Dermis blood vessel endothelial cell (primary cell): ENCODE measurements at regions not wholly inside any gene's neighbourhood (a gene's known extent, or its start where the extent isn't known, plus 50 kb on each side); places are given as distances from the start of the nearest gene placed in this dataset.
A peak's percentile ranks its signal among the peaks of the same experiment; 100 is the strongest.
"Not testable (repeated sequence)": the region's sequence is repeated elsewhere in the genome, so short reads cannot be mapped to it uniquely, and the experiment has no call there.

Experiments
- DNase-seq: peaks from one replicate; pipeline ENCODE4 v3.0.0; 2010

DNA sequence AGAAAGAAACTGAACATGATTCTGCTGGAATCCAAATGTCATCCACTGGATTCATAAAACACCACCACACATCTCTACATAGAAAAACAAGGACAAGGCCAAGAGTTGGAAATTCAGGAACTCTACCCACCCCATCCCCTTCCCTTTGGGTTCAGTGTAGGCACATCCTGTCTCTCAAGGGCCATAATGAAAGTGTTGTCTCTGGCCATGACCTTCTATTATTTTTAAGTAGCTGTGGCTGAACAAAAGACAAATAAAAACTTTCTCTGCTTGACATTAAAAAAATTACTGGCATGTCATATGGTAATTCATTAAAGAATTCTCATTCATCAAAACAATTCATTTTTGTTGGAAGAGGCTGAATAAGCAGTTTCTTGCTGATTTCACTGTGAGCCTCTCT, 54.9 kb upstream of the ZBTB18 start:
- DNase-seq, result peak; percentile 7

DNA sequence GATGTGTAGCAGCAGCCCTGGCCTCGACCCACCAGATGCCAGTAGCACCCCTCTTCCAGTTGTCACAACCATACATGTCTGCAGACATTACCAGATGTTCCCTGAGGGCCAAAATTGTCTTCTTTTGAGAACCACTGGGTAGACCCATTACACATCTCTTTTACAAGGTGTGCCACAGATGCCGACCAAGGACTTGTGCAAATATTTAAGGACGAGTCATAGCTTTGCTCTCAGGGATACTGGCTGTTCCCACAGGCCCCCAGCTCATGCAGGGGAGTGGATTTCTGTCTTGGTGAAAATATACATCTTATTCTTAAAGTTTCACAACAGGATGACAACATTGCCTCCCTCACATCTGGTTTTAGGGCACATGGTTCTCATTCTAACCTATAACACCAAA, 59.4 kb upstream of the ZBTB18 start:
- no peak for DNase-seq

DNA sequence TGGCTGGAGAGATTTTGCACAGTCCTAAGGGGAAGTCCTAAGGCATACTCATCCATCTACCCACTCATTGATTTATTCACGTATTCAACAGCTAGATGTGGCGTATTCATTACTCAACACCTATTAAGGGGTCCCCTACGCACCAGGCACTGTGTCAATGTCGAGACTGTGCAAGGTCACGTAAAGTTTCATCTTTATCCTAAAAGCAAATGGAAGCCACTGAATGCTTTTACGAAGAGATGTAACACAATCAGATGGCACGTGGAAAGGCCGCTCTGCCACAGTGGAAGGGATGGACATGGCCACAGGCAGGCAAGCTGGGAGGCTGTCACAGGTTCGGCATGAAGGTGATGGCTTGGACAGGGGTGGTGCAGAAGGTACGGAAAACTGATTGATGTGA, 66.3 kb upstream of the ZBTB18 start:
- no peak for DNase-seq

- DNase-seq, result peak; percentile 12
Observed at GRCh38 chr1:243982447-243983018, 68.5 kb upstream of the ZBTB18 start.

GRCh38 chr1:243980471-243980870, 70.6 kb upstream of the ZBTB18 start:
- DNase-seq, result no peak

DNA sequence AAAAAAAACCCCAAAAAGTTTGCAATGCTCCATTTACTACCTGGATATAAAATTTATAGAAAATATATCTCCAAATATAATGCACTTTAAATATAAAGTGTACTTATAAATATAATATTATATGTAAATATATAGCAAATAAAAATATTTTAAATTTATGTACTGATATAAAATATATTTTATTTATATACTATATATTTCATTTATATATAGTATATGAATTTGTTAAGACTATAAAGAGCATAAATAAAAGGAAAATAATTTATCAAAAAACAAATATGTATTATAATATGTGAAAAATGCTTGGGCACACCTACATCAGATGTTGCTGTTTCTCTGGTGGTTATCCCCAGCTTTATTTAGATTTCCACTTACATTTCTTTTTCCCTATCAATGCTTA, 71.0 kb upstream of the ZBTB18 start:
- no peak for DNase-seq

- DNase-seq, result no peak
Observed at GRCh38 chr1:243979396-243979795, 71.7 kb upstream of the ZBTB18 start.

DNA sequence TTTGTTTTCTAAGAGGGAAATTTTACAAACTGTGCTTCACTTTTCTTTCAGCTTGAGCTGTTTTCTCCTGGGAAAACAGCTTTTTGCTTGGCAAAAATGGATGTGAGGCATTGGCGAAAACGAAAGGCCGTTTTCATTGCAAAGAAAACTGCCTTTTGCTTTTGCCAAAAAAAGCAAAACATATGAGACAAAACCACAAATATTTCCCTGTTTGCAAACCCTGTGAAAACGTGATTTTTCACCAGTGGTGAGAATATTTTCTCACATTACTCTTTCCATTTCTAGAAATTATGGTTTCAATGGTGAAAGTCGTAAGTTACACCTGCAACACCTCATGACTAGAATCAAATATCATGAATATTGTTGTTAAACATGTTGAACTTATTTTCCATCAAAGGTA, 74.0 kb upstream of the ZBTB18 start:
- no peak for DNase-seq

- peak; percentile 58 for DNase-seq
Observed at GRCh38 chr1:243974451-243975292, 76.4 kb upstream of the ZBTB18 start.

DNA sequence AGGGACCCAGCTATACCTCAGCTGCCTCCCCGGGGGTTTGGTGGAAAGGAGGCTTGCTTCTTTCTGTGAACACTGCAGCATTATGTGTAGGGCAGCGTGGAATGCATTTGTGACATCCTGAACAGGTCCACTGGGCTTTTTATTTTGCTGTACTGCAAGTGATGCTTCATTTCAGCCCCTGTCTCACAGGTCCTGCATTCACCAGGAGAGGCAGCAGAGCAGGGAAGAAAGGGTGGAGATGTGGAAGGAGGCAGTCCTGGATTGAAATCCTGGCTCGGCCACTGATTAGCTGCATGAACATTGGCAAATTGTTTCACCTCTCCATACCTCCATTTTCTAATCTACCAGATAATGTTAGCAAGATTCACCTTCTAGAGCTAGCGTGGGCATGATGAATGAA, 77.9 kb upstream of the ZBTB18 start:
- no peak for DNase-seq

DNA sequence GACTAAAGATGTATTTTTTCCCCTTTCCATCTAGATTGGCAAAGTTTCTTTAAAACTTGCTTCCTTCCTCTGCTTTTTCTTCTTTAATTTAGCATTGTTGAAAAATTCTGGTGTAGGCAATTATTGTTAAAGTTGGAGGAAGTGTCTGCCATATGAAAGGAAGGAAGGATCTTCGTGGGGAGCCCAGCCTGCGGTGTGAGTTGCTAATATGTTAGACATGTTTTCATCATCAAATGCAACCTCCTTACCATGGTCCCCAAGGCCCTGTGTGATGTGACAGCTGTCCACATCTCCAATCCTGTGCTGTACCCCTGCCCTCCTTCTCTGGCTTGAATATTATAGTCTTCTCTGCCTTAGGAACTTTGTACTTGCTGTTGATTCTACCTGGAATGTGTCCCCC, 81.0 kb upstream of the ZBTB18 start:
- peak; percentile 31 for DNase-seq

GRCh38 chr1:243968413-243968812, 82.7 kb upstream of the ZBTB18 start:
- DNase-seq, result no peak

- no peak for DNase-seq
Observed at GRCh38 chr1:243964915-243965314, 86.2 kb upstream of the ZBTB18 start.

DNA sequence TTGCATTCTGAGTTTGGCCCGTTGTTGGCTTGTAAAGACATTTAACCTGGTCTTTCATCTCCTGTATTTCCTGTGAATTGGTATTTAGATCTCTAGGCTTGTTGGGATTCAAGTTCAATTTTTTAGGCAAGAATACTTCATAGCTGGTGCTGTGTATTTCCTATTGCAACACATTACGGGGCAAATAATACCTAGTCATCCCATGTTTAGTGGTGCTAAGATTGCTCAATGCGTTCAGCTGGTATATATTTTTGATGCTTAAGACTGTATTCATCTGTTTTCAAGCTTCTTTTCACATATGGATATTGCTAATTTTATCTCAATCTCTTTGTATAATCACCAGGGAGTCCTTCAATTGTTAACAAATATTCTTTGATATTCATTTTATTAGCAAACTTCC, 87.5 kb upstream of the ZBTB18 start:
- no peak for DNase-seq

- DNase-seq, result no peak
Observed at GRCh38 chr1:243962541-243962940, 88.5 kb upstream of the ZBTB18 start.

GRCh38 chr1:243959998-243960397, 91.1 kb upstream of the ZBTB18 start:
- DNase-seq, result no peak

DNA sequence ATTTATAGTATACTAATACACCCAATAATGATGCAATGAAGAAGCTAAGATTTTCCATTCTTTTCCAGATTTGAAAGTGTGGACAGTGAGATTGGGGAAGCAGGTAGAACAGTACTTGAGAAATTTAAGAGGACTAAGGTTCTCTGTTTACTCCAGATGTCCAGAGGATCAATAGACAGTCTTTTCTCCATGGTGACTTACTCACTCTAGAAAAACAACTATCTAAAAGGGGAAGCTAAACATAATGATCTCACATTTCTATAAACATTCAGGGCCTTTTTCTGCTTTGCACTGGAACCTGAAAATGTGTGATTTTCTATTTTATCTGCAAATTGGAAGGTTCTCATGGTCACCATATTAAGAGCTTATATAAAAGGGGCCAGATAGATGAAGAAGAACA, 93.9 kb upstream of the ZBTB18 start:
- DNase-seq, result no peak

- no peak for DNase-seq
Observed at GRCh38 chr1:243956450-243956849, 94.6 kb upstream of the ZBTB18 start.

- not testable (repeated sequence) for DNase-seq
Observed at GRCh38 chr1:243951207-243951606, 99.9 kb upstream of the ZBTB18 start.

GRCh38 chr1:243950166-243950565, 100.1 kb upstream of the AKT3 start:
- DNase-seq, result no peak

- peak; percentile 62 for DNase-seq
Observed at GRCh38 chr1:243946946-243947345, 96.9 kb upstream of the AKT3 start.

- DNase-seq, result peak; percentile 17
Observed at GRCh38 chr1:243946253-243946652, 96.2 kb upstream of the AKT3 start.

DNA sequence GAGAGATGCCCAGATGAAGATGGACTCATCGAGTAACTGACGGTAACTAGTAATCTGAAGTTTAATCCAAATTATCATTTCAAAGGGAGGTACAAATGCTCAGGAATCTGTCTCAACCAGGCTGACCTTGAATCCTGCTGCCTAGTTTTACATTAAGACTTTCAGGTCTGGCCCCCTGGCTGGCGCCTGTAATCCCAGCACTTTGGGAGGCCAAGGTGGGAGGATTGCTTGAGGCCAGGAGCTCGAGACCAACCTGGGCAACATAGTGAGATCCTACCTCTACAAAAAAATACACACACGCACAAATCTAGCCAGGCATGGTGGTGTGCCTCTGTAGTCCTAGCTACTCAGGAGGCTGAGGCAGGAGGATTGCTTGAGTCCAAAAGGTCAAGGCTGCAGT, 95.7 kb upstream of the AKT3 start:
- no peak for DNase-seq

DNA sequence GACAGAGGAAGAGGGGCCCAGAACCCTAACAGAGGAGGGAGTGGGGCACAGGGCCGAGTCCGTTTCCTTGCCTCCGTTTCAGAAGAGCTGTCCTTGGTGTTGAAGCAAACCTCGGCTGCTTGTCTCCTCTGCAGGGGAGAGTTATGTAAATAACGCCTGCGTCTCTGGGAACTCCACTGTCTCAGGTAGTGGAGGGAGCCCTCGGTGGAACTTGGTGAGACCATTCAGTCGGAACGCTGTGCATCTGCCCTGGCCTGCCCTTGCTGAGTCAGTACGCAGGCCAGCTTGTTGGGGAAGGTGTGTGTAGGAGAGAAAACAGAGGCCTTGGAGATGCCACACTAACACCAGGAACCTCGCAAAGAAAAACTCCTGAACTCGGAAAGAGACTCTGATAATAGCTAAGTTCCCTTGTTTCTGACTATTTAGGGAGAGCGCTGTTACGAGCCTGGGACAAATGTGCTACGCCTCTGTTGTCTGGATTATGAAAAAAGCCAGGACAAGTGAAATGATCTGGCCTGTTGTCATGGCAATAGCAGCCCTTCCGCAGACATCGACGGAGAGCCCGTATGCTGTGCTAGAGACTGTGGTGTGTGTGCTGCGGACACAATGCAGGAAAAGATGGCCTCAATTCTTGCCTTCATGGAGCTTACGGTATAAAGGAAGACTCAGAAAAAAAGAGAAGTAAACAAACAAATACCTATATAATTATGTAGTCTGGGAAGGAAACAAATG, 94.6 kb upstream of the AKT3 start:
- peak; percentile 43 for DNase-seq
